Endothelial cell of umbilical vein (primary cell): ENCODE measurements at regions not wholly inside any gene's neighbourhood (a gene's known extent, or its start where the extent isn't known, plus 50 kb on each side); places are given as distances from the start of the nearest gene placed in this dataset.

Experiments used
- BruUV-seq: library from RNA; stranded (reverse); fragments of 400-500 nt; replicated peaks from 2 replicates; lab custom pipeline; 2021; lab: Mats Ljungman, UMichigan
- CTCF ChIA-PET: fragments of 300-600, 350-600 bp; sonication (Branson Sonifier 250); formaldehyde crosslinking; loops from one replicate; lab custom pipeline; 2021; ENCODE audit warnings: antibody characterized with exemption, inconsistent platforms; lab: Charles Lee
- POLR2A ChIA-PET: fragments of 300-600, 350-600 bp; sonication (Branson Sonifier 250); formaldehyde crosslinking; loops from one replicate; lab custom pipeline; 2021; ENCODE audit warnings: antibody characterized with exemption, inconsistent platforms; lab: Charles Lee
- DNase-seq: peaks from one replicate; pipeline ENCODE4 v3.0.0-alpha.2; 2011; ENCODE audit warnings: low read depth, low spot score
- FAIRE-seq: peaks from 2 replicates; lab custom pipeline; 2011; peaks lifted over from hg19 to GRCh38; lab: Jason Lieb, UNC
- H2AFZ ChIP-seq: 2 replicates; pipeline ENCODE4 v1.6.0; 2012; ENCODE audit warnings: low read depth, low read length, control low read depth, inconsistent platforms
- H3K27ac ChIP-seq: 2 replicates; pipeline ENCODE4 v1.5.1; 2011; ENCODE audit warnings: low read depth, mild to moderate bottlenecking, control low read depth, low read length, moderate library complexity; ENCODE audit not compliant: insufficient read depth
- H3K27me3 ChIP-seq, 2 experiments: 2 replicates each; pipeline versions ENCODE4 v1.6.0 to v1.6.1; 2011; ENCODE audit warnings: low read length in 2 of 2, mixed read lengths in 1 of 2; ENCODE audit not compliant: control insufficient read depth in 2 of 2, insufficient read depth in 2 of 2
- H3K36me3 ChIP-seq, 2 experiments: 2 replicates in 1 of 2; 3 replicates in 1 of 2; pipeline ENCODE4 v1.5.1; 2011; ENCODE audit warnings: low read length in 2 of 2, mild to moderate bottlenecking in 1 of 2, moderate library complexity in 1 of 2; ENCODE audit not compliant: control insufficient read depth in 2 of 2, insufficient read depth in 2 of 2; ENCODE audit errors: extremely low read depth in 1 of 2
- H3K4me1 ChIP-seq: 3 replicates; pipeline ENCODE4 v1.5.1; 2011; ENCODE audit warnings: mild to moderate bottlenecking, low read length; ENCODE audit not compliant: control insufficient read depth, insufficient read depth; ENCODE audit errors: extremely low read depth
- H3K4me2 ChIP-seq: 2 replicates; pipeline ENCODE4 v1.6.1; 2011; ENCODE audit warnings: low read length, control low read depth, mixed read lengths; ENCODE audit not compliant: insufficient read depth
- H3K4me3 ChIP-seq, 3 experiments: fragments of 200-600 bp in 1 of 3; sonication (generic), shearing (Covaris generic) in 1 of 3; replicated peaks in 1 of 3; 2 replicates each; pipeline ENCODE4 v1.5.1; 2011 to 2016; ENCODE audit warnings: control low read depth in 3 of 3, low read length in 3 of 3, mild to moderate bottlenecking in 2 of 3, inconsistent platforms in 1 of 3, low read depth in 1 of 3, moderate library complexity in 1 of 3; ENCODE audit not compliant: insufficient read depth in 1 of 3
- H3K79me2 ChIP-seq: 2 replicates; pipeline ENCODE4 v1.6.0; 2012; ENCODE audit warnings: low read length, inconsistent platforms; ENCODE audit not compliant: control insufficient read depth, insufficient read depth
- H3K9ac ChIP-seq: replicated peaks from 2 replicates; pipeline ENCODE3; 2011; ENCODE audit warnings: low read length, control low read depth; ENCODE audit not compliant: insufficient read depth; ENCODE audit errors: extremely low read depth
- H3K9me1 ChIP-seq: replicated peaks from 3 replicates; pipeline ENCODE4 v1.6.0; 2011; ENCODE audit warnings: mild to moderate bottlenecking, low read length; ENCODE audit not compliant: control insufficient read depth, insufficient read depth; ENCODE audit errors: extremely low read depth
- H3K9me3 ChIP-seq: replicated peaks from 2 replicates; pipeline ENCODE4 v1.5.1; 2012; ENCODE audit warnings: low read length, inconsistent platforms; ENCODE audit not compliant: control insufficient read depth, insufficient read depth
- H4K20me1 ChIP-seq: replicated peaks from 2 replicates; pipeline ENCODE3; 2011; ENCODE audit warnings: mild to moderate bottlenecking, low read length; ENCODE audit not compliant: control insufficient read depth, insufficient read depth; ENCODE audit errors: extremely low read depth
- CTCF ChIP-seq, 2 donors: IDR thresholded peaks; 1 replicate in 1 of 2; 2 replicates in 1 of 2; pipeline ENCODE4 v1.5.1; 2011; ENCODE audit warnings: low read length in 2 of 2, mild to moderate bottlenecking in 2 of 2, moderate library complexity in 2 of 2, control low read depth in 1 of 2, inconsistent platforms in 1 of 2, low read depth in 1 of 2; ENCODE audit not compliant: insufficient read depth in 1 of 2; ENCODE audit errors: extremely low read depth in 1 of 2
- EZH2 ChIP-seq: IDR thresholded peaks from 2 replicates; pipeline ENCODE4 v1.6.1; 2012; ENCODE audit warnings: borderline replicate concordance, low read depth, mild to moderate bottlenecking, moderate library complexity, low read length, inconsistent platforms; ENCODE audit not compliant: severe bottlenecking
- FOS ChIP-seq: IDR thresholded peaks from 2 replicates; pipeline ENCODE4 v1.6.1; 2011; ENCODE audit warnings: mild to moderate bottlenecking, low read length, moderate library complexity, borderline replicate concordance; ENCODE audit not compliant: insufficient read depth
- GATA2 ChIP-seq: IDR thresholded peaks from 2 replicates; pipeline ENCODE4 v1.7.0; 2011; ENCODE audit warnings: low read depth, mild to moderate bottlenecking, moderate library complexity, mixed read lengths, low read length; ENCODE audit not compliant: insufficient read length, insufficient read depth
- JUN ChIP-seq: IDR thresholded peaks from 2 replicates; pipeline ENCODE4 v1.6.1; 2011; ENCODE audit warnings: borderline replicate concordance, low read depth; ENCODE audit not compliant: insufficient read length, insufficient read depth
- POLR2A ChIP-seq: IDR thresholded peaks from 2 replicates; pipeline ENCODE4 v1.6.1; 2012; ENCODE audit warnings: low read depth, mild to moderate bottlenecking, control low read depth, low read length
- POLR2AphosphoS5 ChIP-seq: IDR thresholded peaks from 2 replicates; pipeline ENCODE4 v1.6.1; 2012; ENCODE audit warnings: low read depth, mild to moderate bottlenecking, control low read depth, low read length, moderate library complexity; ENCODE audit not compliant: insufficient read depth
- dilution Hi-C: fragments of 300-500 bp; cut with MboI; formaldehyde crosslinking; loops from one replicate; pipeline ENCODE4 v1.15.0; 2019; ENCODE audit warnings: low sequenced_read_pairs; ENCODE audit not compliant: extremely low pct_ligation_motif_present
- intact Hi-C: fragments of 100-400 bp; cut with micrococcal nuclease; formaldehyde crosslinking; loops from one replicate; pipeline ENCODE4 v1.10.0; 2022

GRCh38 chr4:35365186-35365585, 879.1 kb downstream of the ARAP2 start:
- Histone ChIP-seq H3K9me1 (no peaks in the 10 kb centered on the region), H3K4me2 (no peak overlapping the region), H3K27ac (no peak overlapping the region), H3K4me1 (no peaks in the 10 kb centered on the region), H2AFZ (no peak overlapping the region), H4K20me1 (no peaks in the 10 kb centered on the region), H3K4me3 (no peak overlapping the region), H3K36me3 (no peaks in the 10 kb centered on the region), H3K9me3 (no peaks in the 10 kb centered on the region), H3K79me2 (no peaks in the 10 kb centered on the region), H3K27me3 (no peaks in the 10 kb centered on the region), H3K9ac (no peak overlapping the region)
- TF ChIP-seq POLR2AphosphoS5, result no peak
- intact Hi-C loops (no loop called here), dilution Hi-C loops (no loop called here)
- ChIA-PET POLR2A (no interaction called here), CTCF (no interaction called here)
- FAIRE-seq, result no peak
- no TSS peak for BruUV-seq
- DNase-seq, result no peak

- no peak for TF ChIP-seq EZH2
- no peak for TF ChIP-seq POLR2AphosphoS5
- no peak for TF ChIP-seq JUN
- TF ChIP-seq POLR2A, result no peak
- no peak for TF ChIP-seq CTCF (IDR thresholded peaks at IDR 0.05; ENCODE audit: extremely low read depth in 1 of 2, insufficient read depth in 1 of 2, low read depth in 1 of 2, low read length in 2 of 2)
- TF ChIP-seq FOS, result no peak
- no peak for TF ChIP-seq GATA2
- Histone ChIP-seq H4K20me1 (no peaks in the 10 kb centered on the region), H3K27ac (no peak overlapping the region), H3K4me2 (no peak overlapping the region), H2AFZ (no peak overlapping the region), H3K4me1 (no peaks in the 10 kb centered on the region), H3K4me3 (no peak overlapping the region), H3K36me3 (no peaks in the 10 kb centered on the region), H3K79me2 (no peaks in the 10 kb centered on the region), H3K9me1 (no peaks in the 10 kb centered on the region), H3K9ac (no peak overlapping the region), H3K27me3 (no peaks in the 10 kb centered on the region), H3K9me3 (peaks cover 1% of the 10 kb centered on the region)
- intact Hi-C loops (no loop called here), dilution Hi-C loops (no loop called here)
- no TSS peak for BruUV-seq
- ChIA-PET CTCF (no interaction called here), POLR2A (no interaction called here)
- FAIRE-seq (no peak), DNase-seq (no peak)
These were observed 844.4 kb downstream of the ARAP2 start for GRCh38 chr4:35399912-35400311.
